ENCODE measurements at regions not wholly inside any gene's neighbourhood (a gene's known extent, or its start where the extent isn't known, plus 50 kb on each side); places are given as distances from the start of the nearest gene placed in this dataset.
A peak's percentile ranks its signal among the peaks of the same experiment; 100 is the strongest.
"Not testable (repeated sequence)": the region's sequence is repeated elsewhere in the genome, so short reads cannot be mapped to it uniquely, and the experiment has no call there.

GRCh38 chr12:59149995-59150642 lies 229.8 kb upstream of the LRIG3 start:
- DNase-seq (ENCODE audit: low read depth): peak; percentile 77

GRCh38 chr12:59147791-59148190 lies 227.5 kb upstream of the LRIG3 start:
- DNase-seq (ENCODE audit: low read depth): no peak

DNA sequence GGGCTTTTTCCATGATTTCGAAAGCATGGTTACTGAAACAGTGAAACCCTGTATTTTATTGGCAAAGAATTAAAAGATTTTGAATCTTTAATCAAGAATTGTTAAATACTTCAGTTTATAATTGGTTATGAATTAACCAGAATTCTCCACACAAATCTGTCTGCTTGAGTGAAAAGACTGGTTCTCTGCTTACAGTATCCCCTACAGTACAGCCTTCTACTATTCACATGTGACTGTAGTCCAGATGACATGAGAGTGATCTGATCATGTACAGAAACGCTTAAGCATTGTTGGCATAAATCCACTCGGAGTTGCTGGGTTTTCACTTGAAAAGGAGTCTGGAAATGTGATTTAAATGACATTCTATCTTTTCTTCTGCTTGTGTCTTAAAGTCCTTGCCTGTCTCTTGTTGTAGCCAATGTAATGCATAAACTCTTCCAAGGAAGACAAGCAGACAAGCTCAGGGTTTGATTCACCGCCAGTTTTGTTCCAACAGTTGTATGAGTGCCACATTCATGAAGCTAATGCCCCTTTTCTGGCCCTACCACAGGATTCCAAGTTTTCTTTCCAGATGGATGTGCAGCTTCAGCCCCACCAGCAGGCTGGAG lies 222.0 kb upstream of the LRIG3 start:
- DNase-seq (ENCODE audit: low read depth): no peak

DNA sequence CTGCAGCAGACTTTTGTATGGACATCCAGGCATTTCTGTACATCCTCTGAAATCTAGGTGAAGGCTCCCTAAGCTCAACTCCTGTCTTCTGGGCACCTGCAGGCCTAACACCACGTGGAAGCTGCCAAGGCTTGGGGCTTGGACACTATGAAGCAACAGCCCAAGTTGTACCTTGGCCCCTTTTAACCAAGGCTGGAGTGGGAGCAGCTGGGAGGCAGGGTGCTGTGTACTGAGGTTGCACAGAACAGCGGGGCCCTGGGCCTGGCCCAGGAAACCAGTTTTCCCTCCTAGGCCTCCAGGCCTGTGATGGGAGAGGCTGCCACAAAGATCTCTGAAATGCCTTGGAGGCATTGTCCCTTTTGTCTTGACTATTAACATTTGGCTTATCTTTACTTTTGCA lies 214.4 kb upstream of the LRIG3 start:
- DNase-seq (ENCODE audit: low read depth): no peak

DNA sequence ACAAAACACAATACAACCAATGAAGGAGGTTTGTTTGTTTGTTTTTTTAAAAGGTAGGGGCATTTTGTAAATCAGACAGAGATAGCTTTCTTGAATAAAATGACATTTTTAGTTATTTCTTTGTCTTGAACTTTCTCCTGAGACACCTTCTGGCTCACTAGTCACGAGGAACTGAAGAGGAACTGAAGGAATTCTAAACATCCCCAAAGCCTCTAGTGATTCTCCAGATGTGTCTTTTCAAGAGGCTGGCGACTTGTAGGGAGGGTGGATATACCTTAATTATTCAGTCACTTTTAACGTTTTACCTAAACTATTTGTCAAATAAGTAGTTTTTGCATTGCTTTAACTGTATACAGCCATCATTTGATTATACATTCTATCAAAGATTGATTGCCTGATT lies 211.2 kb upstream of the LRIG3 start:
- no peak for DNase-seq (ENCODE audit: low read depth)

GRCh38 chr12:59122784-59123183 lies 202.5 kb upstream of the LRIG3 start:
- DNase-seq (ENCODE audit: low read depth): no peak

DNA sequence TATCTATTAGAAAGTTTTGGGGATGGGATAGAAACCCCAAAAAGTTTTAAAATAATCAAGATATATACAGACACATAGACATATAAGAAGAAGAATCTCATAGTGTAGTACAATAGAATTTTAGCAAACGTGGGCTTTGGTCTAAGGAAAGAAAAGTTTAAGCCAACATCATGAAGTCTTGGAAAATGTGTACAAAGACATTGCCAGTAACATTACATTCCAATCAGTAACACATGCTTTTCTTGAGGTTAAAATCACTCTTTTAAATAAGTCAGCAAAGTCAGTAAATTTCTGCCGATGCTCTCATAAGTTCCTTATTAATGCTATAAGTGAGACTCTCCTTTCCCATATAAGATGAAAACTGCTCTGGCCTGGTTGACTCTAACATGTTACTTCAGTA lies 201.1 kb upstream of the LRIG3 start:
- DNase-seq (ENCODE audit: low read depth): no peak

DNA sequence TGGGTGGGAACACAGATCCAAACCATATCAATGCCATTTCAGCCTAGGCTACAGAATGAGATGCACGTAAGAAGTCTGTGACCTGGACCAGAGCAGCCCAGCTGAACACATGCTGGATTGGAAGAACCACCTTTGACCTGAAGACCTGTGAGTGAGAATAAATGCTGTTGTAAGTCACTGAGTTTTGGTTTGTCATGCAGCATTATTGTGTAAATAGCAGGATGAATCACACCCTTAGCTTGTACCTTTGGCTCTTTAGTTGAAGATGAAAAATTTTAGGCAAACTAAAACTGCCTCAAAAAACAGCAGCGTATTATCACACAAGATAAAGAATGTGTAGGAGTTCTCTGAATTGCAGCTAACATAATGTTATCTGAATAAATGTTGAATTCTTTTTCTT lies 199.4 kb upstream of the LRIG3 start:
- no peak for DNase-seq (ENCODE audit: low read depth)

GRCh38 chr12:59118356-59118755 lies 198.1 kb upstream of the LRIG3 start:
- no peak for DNase-seq (ENCODE audit: low read depth)

DNA sequence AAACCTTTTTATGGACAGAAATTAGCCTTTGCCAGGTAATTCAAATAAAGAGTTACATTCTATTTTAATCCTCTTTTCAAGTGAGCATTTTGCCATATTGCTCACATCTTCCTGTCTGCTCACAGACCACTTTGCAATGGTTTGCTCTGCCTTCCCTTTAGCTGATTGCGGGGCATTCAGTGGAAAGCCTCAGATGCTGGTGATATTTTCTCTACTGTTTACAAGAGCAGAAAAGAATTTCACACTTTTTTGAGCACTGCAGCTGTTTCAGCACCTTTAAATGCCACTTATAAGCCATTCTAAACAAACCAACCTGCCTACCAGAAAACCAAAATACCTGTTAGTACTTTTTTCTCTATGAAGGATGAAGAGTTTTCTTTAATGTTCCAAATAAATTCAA lies 195.7 kb upstream of the LRIG3 start:
- no peak for DNase-seq (ENCODE audit: low read depth)

- peak; percentile 28 for DNase-seq (ENCODE audit: low read depth)
These were observed 195.2 kb upstream of the LRIG3 start for GRCh38 chr12:59115526-59115925.

DNA sequence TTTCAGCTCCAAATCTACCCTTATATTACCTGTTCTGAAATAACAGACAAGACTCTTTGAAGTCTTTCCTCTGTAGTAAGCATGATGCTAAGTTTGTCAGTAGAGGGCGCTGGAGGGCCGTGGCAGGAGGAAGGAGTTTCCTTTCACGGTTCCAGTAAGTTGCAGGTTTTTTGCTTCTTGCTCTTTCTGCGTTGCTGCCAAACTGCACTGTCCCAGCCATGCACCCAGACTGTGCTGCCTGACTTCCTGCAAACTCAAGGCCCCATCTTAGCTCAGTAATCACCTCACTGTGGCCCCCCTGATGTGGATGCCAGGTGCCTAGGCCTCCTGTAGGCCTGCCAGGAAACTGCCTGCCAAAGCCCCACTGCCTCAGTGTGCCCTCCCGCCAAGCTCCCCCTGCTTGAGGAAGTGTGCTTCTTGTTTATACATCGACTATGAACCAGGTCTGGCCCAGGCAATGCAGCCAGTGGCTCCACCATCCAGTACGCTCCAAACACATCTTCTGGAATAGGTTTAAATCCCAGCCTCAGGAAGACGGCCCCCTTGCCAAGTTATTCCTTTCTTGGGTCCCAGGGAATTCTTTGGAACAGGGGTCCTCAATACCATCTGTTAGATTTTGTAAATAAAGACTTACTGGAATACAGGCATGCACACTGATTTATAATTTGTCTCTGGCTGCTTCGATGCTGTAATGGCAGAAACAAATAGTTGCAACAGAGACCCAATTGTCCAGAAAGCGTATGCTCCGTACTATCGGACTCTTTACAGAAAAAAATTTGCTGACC lies 193.7 kb upstream of the LRIG3 start:
- peak; percentile 63 for DNase-seq (ENCODE audit: low read depth)

GRCh38 chr12:59111851-59112250 lies 191.5 kb upstream of the LRIG3 start:
- no peak for DNase-seq (ENCODE audit: low read depth)

DNA sequence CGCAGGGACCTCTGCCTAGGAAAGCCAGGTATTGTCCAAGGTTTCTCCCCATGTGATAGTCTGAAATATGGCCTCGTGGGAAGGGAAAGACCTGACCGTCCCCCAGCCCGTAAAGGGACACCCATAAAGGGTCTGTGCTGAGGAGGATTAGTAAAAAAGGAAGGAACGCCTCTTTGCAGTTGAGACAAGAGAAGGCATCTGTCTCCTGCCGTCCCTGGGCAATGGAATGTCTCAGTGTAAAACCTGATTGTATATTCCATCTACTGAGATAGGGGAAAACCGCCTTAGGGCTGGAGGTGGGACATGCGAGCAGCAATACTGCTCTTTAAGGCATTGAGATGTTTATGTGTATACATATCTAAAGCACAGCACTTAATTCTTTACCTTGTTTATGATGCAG lies 188.2 kb upstream of the LRIG3 start:
- DNase-seq (ENCODE audit: low read depth): not testable (repeated sequence)

DNA sequence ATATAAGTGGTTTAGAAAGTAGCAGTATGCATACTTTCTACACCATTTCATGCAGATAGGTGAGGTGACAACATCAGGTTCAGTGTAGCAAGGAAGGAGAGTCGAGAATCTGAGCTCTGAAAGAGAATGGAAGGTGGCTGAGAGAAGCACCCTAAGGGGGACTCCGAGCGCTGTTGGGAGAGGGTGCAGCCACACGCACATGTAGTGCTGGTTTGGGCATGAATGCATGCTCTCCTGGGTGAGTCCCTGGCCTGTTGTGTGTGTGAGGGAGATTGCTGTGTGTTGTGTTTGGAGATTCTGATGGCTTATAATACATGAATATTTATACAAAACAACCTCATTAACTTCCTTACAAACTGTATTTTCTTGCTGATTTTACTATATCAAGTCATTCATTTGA lies 180.3 kb upstream of the LRIG3 start:
- DNase-seq (ENCODE audit: low read depth): no peak

- no peak for DNase-seq (ENCODE audit: low read depth)
These were observed 177.6 kb upstream of the LRIG3 start for GRCh38 chr12:59097876-59098275.

DNA sequence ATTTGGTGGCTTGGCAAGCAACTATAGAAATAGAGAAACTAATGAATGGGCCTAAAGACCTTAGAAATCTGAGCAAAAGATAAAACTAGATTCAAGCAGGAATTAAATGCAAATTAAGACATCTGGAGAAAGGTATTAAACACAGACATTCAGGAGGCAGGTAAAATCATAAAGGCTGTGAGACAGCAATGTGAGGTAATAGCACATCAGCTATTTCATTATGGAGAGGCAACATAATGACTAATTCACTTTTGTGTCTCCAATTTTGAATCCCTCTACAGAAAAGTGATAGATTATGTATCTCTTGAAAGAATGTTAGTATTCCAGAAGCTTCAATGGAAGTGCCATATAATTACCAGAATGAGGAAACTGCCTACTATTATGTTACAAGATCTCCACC lies 175.9 kb upstream of the LRIG3 start:
- no peak for DNase-seq (ENCODE audit: low read depth)

GRCh38 chr12:59093073-59093772 lies 172.9 kb upstream of the LRIG3 start:
- DNase-seq (ENCODE audit: low read depth): no peak

GRCh38 chr12:59088673-59089072 lies 168.4 kb upstream of the LRIG3 start:
- DNase-seq (ENCODE audit: low read depth): peak; percentile 64

- no peak for DNase-seq (ENCODE audit: low read depth)
These were observed 167.4 kb upstream of the LRIG3 start for GRCh38 chr12:59087691-59088090.

DNA sequence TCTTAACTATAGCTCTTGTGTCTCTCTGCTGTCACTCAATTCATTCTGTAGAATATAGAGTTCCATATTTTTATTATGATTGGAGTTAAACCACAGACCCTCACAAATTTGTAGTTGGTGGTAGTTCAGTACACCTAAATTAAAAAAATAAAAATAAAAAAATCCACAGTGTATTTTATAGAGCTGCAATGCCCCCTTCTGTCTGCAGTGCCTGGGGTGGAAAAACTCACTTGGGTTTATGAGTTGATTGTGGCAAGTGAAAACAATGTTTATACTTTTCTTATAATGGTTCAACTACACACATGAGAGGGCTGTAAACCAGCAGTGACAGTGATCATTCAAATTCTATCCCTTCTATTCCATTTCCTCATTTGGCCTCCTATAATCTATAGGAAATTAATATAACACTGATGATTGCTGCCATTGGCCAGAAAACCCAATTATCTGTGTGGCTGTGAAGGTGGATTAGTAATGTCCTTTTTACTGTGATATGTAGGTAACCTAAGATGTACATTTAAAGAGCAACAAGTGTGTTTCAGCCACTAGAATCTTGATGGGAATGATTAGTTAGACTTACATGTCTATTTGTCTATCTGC lies 166.9 kb upstream of the LRIG3 start:
- no peak for DNase-seq (ENCODE audit: low read depth)

- no peak for DNase-seq (ENCODE audit: low read depth)
These were observed 165.8 kb upstream of the LRIG3 start for GRCh38 chr12:59086126-59086525.

Measured in RPMI7951 (cell line).